Activated naive CD4-positive, alpha-beta T cell treated with anti-CD3 and anti-CD28 coated beads, Interleukin-2, amount 50 U/mL, for 72 hours (primary cell): ENCODE measurements at regions not wholly inside any gene's neighbourhood (a gene's known extent, or its start where the extent isn't known, plus 50 kb on each side); places are given as distances from the start of the nearest gene placed in this dataset.
A peak's percentile ranks its signal among the peaks of the same experiment; 100 is the strongest.

Experiments
- ATAC-seq, 2 donors: fragments of 150-1000 bp; cut with Tn5 transposase; 2 replicates each; pipeline ENCODE4 v1.10.0; 2021; ENCODE audit warnings: mild to moderate bottlenecking in 2 of 2, moderate library complexity in 2 of 2
- DNase-seq, 2 donors: peaks; one replicate each; pipeline ENCODE4 v3.0.0; 2021 to 2022; ENCODE audit warnings: low spot score in 2 of 2
- H3K27ac Mint-ChIP-seq, 2 donors: one replicate each; pipeline ENCODE4 v1.8.0; 2022; ENCODE audit warnings: mild to moderate bottlenecking in 2 of 2, mixed read lengths in 2 of 2
- H3K36me3 Mint-ChIP-seq, 2 donors: one replicate each; pipeline ENCODE4 v1.8.0; 2022; ENCODE audit warnings: mixed read lengths in 2 of 2
- H3K9me3 Mint-ChIP-seq, 2 donors: one replicate each; pipeline ENCODE4 v1.8.0; 2022; ENCODE audit warnings: mixed read lengths in 2 of 2

GRCh38 chr2:196344397-196344796 lies 173.0 kb upstream of the STK17B start:
- H3K27ac Mint-ChIP-seq: no peak overlapping the region
- H3K9me3 Mint-ChIP-seq: no peaks in the 10 kb centered on the region
- ATAC-seq: no peak
- no peaks in the 10 kb centered on the region for H3K36me3 Mint-ChIP-seq
- DNase-seq: no peak

GRCh38 chr2:196353717-196354116 lies 182.3 kb upstream of the STK17B start:
- no peak overlapping the region for H3K27ac Mint-ChIP-seq
- H3K36me3 Mint-ChIP-seq: peaks cover 0 to 5% of the 10 kb centered on the region in 2 donors
- DNase-seq (no peak), ATAC-seq (no peak)
- peaks cover 8 to 10% of the 10 kb centered on the region in 2 donors for H3K9me3 Mint-ChIP-seq

GRCh38 chr2:196354186-196354585 lies 182.8 kb upstream of the STK17B start:
- ATAC-seq: no peak
- no peak for DNase-seq
- Mint-ChIP-seq H3K36me3 (peaks cover 0 to 5% of the 10 kb centered on the region in 2 donors), H3K27ac (no peak overlapping the region), H3K9me3 (peaks cover 8 to 10% of the 10 kb centered on the region in 2 donors)

GRCh38 chr2:196356332-196356731 lies 185.0 kb upstream of the STK17B start:
- H3K9me3 Mint-ChIP-seq: peaks cover 8 to 10% of the 10 kb centered on the region in 2 donors
- no peak for DNase-seq
- no peak for ATAC-seq
- H3K27ac Mint-ChIP-seq: no peak overlapping the region
- peaks cover 0 to 5% of the 10 kb centered on the region in 2 donors for H3K36me3 Mint-ChIP-seq

GRCh38 chr2:196360650-196361049 lies 189.3 kb upstream of the STK17B start:
- no peaks in the 10 kb centered on the region for H3K36me3 Mint-ChIP-seq
- H3K27ac Mint-ChIP-seq: no peak overlapping the region
- DNase-seq (no peak), ATAC-seq (no peak)
- H3K9me3 Mint-ChIP-seq: no peaks in the 10 kb centered on the region

- H3K27ac Mint-ChIP-seq: no peak overlapping the region
- ATAC-seq (no peak), DNase-seq (no peak)
- H3K36me3 Mint-ChIP-seq: no peaks in the 10 kb centered on the region
- no peaks in the 10 kb centered on the region for H3K9me3 Mint-ChIP-seq
These were observed 190.4 kb upstream of the STK17B start for GRCh38 chr2:196361606-196362326.

- Mint-ChIP-seq H3K36me3 (peaks cover 0 to under 1% of the 10 kb centered on the region in 2 donors), H3K27ac (no peak overlapping the region), H3K9me3 (peaks cover 5 to 6% of the 10 kb centered on the region in 2 donors)
- ATAC-seq (no peak), DNase-seq (no peak)
These were observed 191.7 kb upstream of the STK17B start for GRCh38 chr2:196362973-196363549.

- Mint-ChIP-seq H3K27ac (no peak overlapping the region), H3K9me3 (peaks cover 17 to 19% of the 10 kb centered on the region in 2 donors), H3K36me3 (peaks cover 0 to 16% of the 10 kb centered on the region in 2 donors)
- DNase-seq: no peak
- no peak for ATAC-seq
These were observed 193.8 kb upstream of the STK17B start for GRCh38 chr2:196365145-196365544.

- ATAC-seq (peak in 1 of 2 donors; percentile 13), DNase-seq (no peak)
- no peak overlapping the region for H3K27ac Mint-ChIP-seq
- peaks cover 0 to 16% of the 10 kb centered on the region in 2 donors for H3K36me3 Mint-ChIP-seq
- peaks cover 17 to 19% of the 10 kb centered on the region in 2 donors for H3K9me3 Mint-ChIP-seq
These were observed 194.5 kb upstream of the STK17B start for GRCh38 chr2:196365923-196366322.

GRCh38 chr2:196367633-196368032 lies 196.3 kb upstream of the STK17B start:
- Mint-ChIP-seq H3K9me3 (peaks cover 17 to 19% of the 10 kb centered on the region in 2 donors), H3K27ac (no peak overlapping the region), H3K36me3 (peaks cover 0 to 16% of the 10 kb centered on the region in 2 donors)
- ATAC-seq: no peak
- no peak for DNase-seq

- no peak for DNase-seq
- no peak for ATAC-seq
- peaks cover 0 to 16% of the 10 kb centered on the region in 2 donors for H3K36me3 Mint-ChIP-seq
- H3K27ac Mint-ChIP-seq: no peak overlapping the region
- H3K9me3 Mint-ChIP-seq: peaks cover 17 to 19% of the 10 kb centered on the region in 2 donors
These were observed 197.3 kb upstream of the STK17B start for GRCh38 chr2:196368546-196369225.

- ATAC-seq: no peak
- Mint-ChIP-seq H3K36me3 (peaks cover 0 to 16% of the 10 kb centered on the region in 2 donors), H3K27ac (no peak overlapping the region), H3K9me3 (peaks cover 17 to 19% of the 10 kb centered on the region in 2 donors)
- no peak for DNase-seq
These were observed 198.6 kb upstream of the STK17B start for GRCh38 chr2:196369967-196370366.

GRCh38 chr2:196370381-196370780 lies 199.0 kb upstream of the STK17B start:
- ATAC-seq (no peak), DNase-seq (no peak)
- peaks cover 0 to 16% of the 10 kb centered on the region in 2 donors for H3K36me3 Mint-ChIP-seq
- peaks cover 17 to 19% of the 10 kb centered on the region in 2 donors for H3K9me3 Mint-ChIP-seq
- H3K27ac Mint-ChIP-seq: no peak overlapping the region

- peaks cover 4 to 16% of the 10 kb centered on the region in 2 donors for H3K36me3 Mint-ChIP-seq
- ATAC-seq: no peak
- DNase-seq: no peak
- H3K9me3 Mint-ChIP-seq: peaks cover 17 to 22% of the 10 kb centered on the region in 2 donors
- no peak overlapping the region for H3K27ac Mint-ChIP-seq
These were observed 201.0 kb upstream of the STK17B start for GRCh38 chr2:196372276-196372809.

GRCh38 chr2:196372811-196373664 lies 201.7 kb upstream of the STK17B start:
- ATAC-seq: no peak
- H3K27ac Mint-ChIP-seq: no peak overlapping the region
- peaks cover 8 to 15% of the 10 kb centered on the region in 2 donors for H3K36me3 Mint-ChIP-seq
- DNase-seq: no peak
- H3K9me3 Mint-ChIP-seq: peaks cover 12 to 20% of the 10 kb centered on the region in 2 donors
